ENCODE measurements at regions not wholly inside any gene's neighbourhood (a gene's known extent, or its start where the extent isn't known, plus 50 kb on each side); places are given as distances from the start of the nearest gene placed in this dataset.
"Not testable (repeated sequence)": the region's sequence is repeated elsewhere in the genome, so short reads cannot be mapped to it uniquely, and the experiment has no call there.

- ChIA-PET POLR2A (no interaction called here), CTCF (no interaction called here)
- no peak for DNase-seq (ENCODE audit: extremely low spot score)
- no peak for TF ChIP-seq FOXK2 (IDR thresholded peaks at IDR 0.05)
These were observed 477.9 kb downstream of the TMEM38B start for GRCh38 chr9:106172265-106172664.

- TF ChIP-seq FOXA1 (IDR thresholded peaks at IDR 0.05) (no peak), FOXM1 (IDR thresholded peaks at IDR 0.05; ENCODE audit: borderline replicate concordance) (no peak), ELF4 (IDR thresholded peaks at IDR 0.05) (no peak), ZNF384 (IDR thresholded peaks at IDR 0.05) (no peak)
- ChIA-PET CTCF (no interaction called here), POLR2A (no interaction called here)
These were observed 480.0 kb downstream of the TMEM38B start for GRCh38 chr9:106174346-106174745.

GRCh38 chr9:106177216-106177615 lies 482.9 kb downstream of the TMEM38B start:
- ChIA-PET POLR2A (no interaction called here), CTCF (no interaction called here)
- no peak for TF ChIP-seq TARDBP (IDR thresholded peaks at IDR 0.05)
- no peak for TF ChIP-seq NFRKB (IDR thresholded peaks at IDR 0.05)
- TF ChIP-seq SUZ12 (IDR thresholded peaks at IDR 0.05), result no peak
- TF ChIP-seq PKNOX1 (IDR thresholded peaks at IDR 0.05), result no peak
- no peak for TF ChIP-seq ELF4 (IDR thresholded peaks at IDR 0.05)
- TF ChIP-seq ZNF384 (IDR thresholded peaks at IDR 0.05), result no peak
- TF ChIP-seq L3MBTL2 (conservative IDR thresholded peaks at IDR 0.05), result no peak
- no peak for TF ChIP-seq FOXA1 (IDR thresholded peaks at IDR 0.05)
- no peak for TF ChIP-seq HDGF (IDR thresholded peaks at IDR 0.05; ENCODE audit: borderline replicate concordance)
- no peak for TF ChIP-seq FOXK2 (IDR thresholded peaks at IDR 0.05)
- TF ChIP-seq CTBP1 (IDR thresholded peaks at IDR 0.05; ENCODE audit: borderline replicate concordance), result no peak
- TF ChIP-seq LEF1 (IDR thresholded peaks at IDR 0.05; ENCODE audit: borderline replicate concordance), result no peak
- no peak for TF ChIP-seq FOXM1 (IDR thresholded peaks at IDR 0.05; ENCODE audit: borderline replicate concordance)
- TF ChIP-seq ARNT (IDR thresholded peaks at IDR 0.05), result no peak

More at GRCh38 chr9:106174346-106174745, 480.0 kb downstream of the TMEM38B start:
- DNase-seq (ENCODE audit: extremely low spot score), result no peak

GRCh38 chr9:106179191-106179590 lies 484.9 kb downstream of the TMEM38B start:
- TF ChIP-seq SUZ12 (IDR thresholded peaks at IDR 0.05), result no peak
- no peak for TF ChIP-seq FOXK2 (IDR thresholded peaks at IDR 0.05)
- TF ChIP-seq ZNF384 (IDR thresholded peaks at IDR 0.05), result no peak
- no peak for TF ChIP-seq FOXM1 (IDR thresholded peaks at IDR 0.05; ENCODE audit: borderline replicate concordance)
- no peak for TF ChIP-seq HDGF (IDR thresholded peaks at IDR 0.05; ENCODE audit: borderline replicate concordance)
- TF ChIP-seq SP1 (IDR thresholded peaks at IDR 0.05), result no peak
- TF ChIP-seq NFRKB (IDR thresholded peaks at IDR 0.05), result no peak
- no peak for TF ChIP-seq FOXA1 (IDR thresholded peaks at IDR 0.05)
- no peak for TF ChIP-seq LEF1 (IDR thresholded peaks at IDR 0.05; ENCODE audit: borderline replicate concordance)
- no peak for TF ChIP-seq BHLHE40 (IDR thresholded peaks at IDR 0.05; ENCODE audit: borderline replicate concordance)
- ChIA-PET POLR2A (no interaction called here), CTCF (no interaction called here)

More at GRCh38 chr9:106177216-106177615, 482.9 kb downstream of the TMEM38B start:
- DNase-seq (ENCODE audit: extremely low spot score), result no peak

GRCh38 chr9:106203815-106204516 lies 509.6 kb downstream of the TMEM38B start:
- POLR2A ChIA-PET; DNase-seq (ENCODE audit: extremely low spot score); CTCF ChIA-PET: not testable (repeated sequence)

More at GRCh38 chr9:106179191-106179590, 484.9 kb downstream of the TMEM38B start:
- no peak for DNase-seq (ENCODE audit: extremely low spot score)

GRCh38 chr9:106207298-106207697 lies 513.0 kb downstream of the TMEM38B start:
- ChIA-PET CTCF (no interaction called here), POLR2A (no interaction called here)
- TF ChIP-seq FOXA1 (IDR thresholded peaks at IDR 0.05), result no peak
- no peak for TF ChIP-seq LEF1 (IDR thresholded peaks at IDR 0.05; ENCODE audit: borderline replicate concordance)
- TF ChIP-seq CTBP1 (IDR thresholded peaks at IDR 0.05; ENCODE audit: borderline replicate concordance), result no peak
- no peak for TF ChIP-seq PKNOX1 (IDR thresholded peaks at IDR 0.05)
- no peak for TF ChIP-seq TARDBP (IDR thresholded peaks at IDR 0.05)
- TF ChIP-seq SP1 (IDR thresholded peaks at IDR 0.05), result no peak
- TF ChIP-seq HDGF (IDR thresholded peaks at IDR 0.05; ENCODE audit: borderline replicate concordance), result no peak
- no peak for TF ChIP-seq ELF4 (IDR thresholded peaks at IDR 0.05)
- TF ChIP-seq FOXK2 (IDR thresholded peaks at IDR 0.05), result no peak
- no peak for DNase-seq (ENCODE audit: extremely low spot score)

GRCh38 chr9:106218427-106218826 lies 524.1 kb downstream of the TMEM38B start:
- TF ChIP-seq ELF4 (IDR thresholded peaks at IDR 0.05) (no peak), ZNF384 (IDR thresholded peaks at IDR 0.05) (no peak), FOXA1 (IDR thresholded peaks at IDR 0.05) (no peak), SP1 (IDR thresholded peaks at IDR 0.05) (no peak), L3MBTL2 (conservative IDR thresholded peaks at IDR 0.05) (no peak), TARDBP (IDR thresholded peaks at IDR 0.05) (no peak), NFRKB (IDR thresholded peaks at IDR 0.05) (no peak)
- ChIA-PET POLR2A (no interaction called here), CTCF (no interaction called here)
- no peak for DNase-seq (ENCODE audit: extremely low spot score)

- DNase-seq (ENCODE audit: extremely low spot score), result no peak
- TF ChIP-seq SUZ12 (IDR thresholded peaks at IDR 0.05), result no peak
- TF ChIP-seq ZNF384 (IDR thresholded peaks at IDR 0.05), result no peak
- TF ChIP-seq FOXA1 (IDR thresholded peaks at IDR 0.05), result no peak
- no peak for TF ChIP-seq SP1 (IDR thresholded peaks at IDR 0.05)
- no peak for TF ChIP-seq TARDBP (IDR thresholded peaks at IDR 0.05)
- TF ChIP-seq NFRKB (IDR thresholded peaks at IDR 0.05), result no peak
- TF ChIP-seq LEF1 (IDR thresholded peaks at IDR 0.05; ENCODE audit: borderline replicate concordance), result no peak
- TF ChIP-seq ELF4 (IDR thresholded peaks at IDR 0.05), result no peak
- TF ChIP-seq BHLHE40 (IDR thresholded peaks at IDR 0.05; ENCODE audit: borderline replicate concordance), result no peak
- TF ChIP-seq HDGF (IDR thresholded peaks at IDR 0.05; ENCODE audit: borderline replicate concordance), result no peak
- TF ChIP-seq FOXK2 (IDR thresholded peaks at IDR 0.05), result no peak
- POLR2A ChIA-PET, result no interaction called here
- CTCF ChIA-PET, result no interaction called here
These were observed 524.5 kb downstream of the TMEM38B start for GRCh38 chr9:106218854-106219253.
